ENCODE measurements at regions not wholly inside any gene's neighbourhood (a gene's known extent, or its start where the extent isn't known, plus 50 kb on each side); places are given as distances from the start of the nearest gene placed in this dataset.
A peak's percentile ranks its signal among the peaks of the same experiment; 100 is the strongest.

GRCh38 chr2:160917850-160918249 is 242.4 kb upstream of the TANK start:
- no peak overlapping the region for H3K4me3 ChIP-seq
- intact Hi-C loops (cut with DNase I; ENCODE audit: low total_unique reads): no loop called here
- H3K36me3 ChIP-seq: no peaks in the 10 kb centered on the region
- DNase-seq (ENCODE audit: low spot score in 2 of 2): no peak
- H3K9me3 ChIP-seq: no peaks in the 10 kb centered on the region
- H3K27me3 ChIP-seq: no peaks in the 10 kb centered on the region
- H3K4me1 ChIP-seq: no peaks in the 10 kb centered on the region
- H3K27ac ChIP-seq: no peak overlapping the region
- TF ChIP-seq POLR2AphosphoS5 (IDR thresholded peaks at IDR 0.05) (no peak), CTCF (IDR thresholded peaks at IDR 0.05) (no peak), POLR2A (IDR thresholded peaks at IDR 0.05) (no peak)

DNA sequence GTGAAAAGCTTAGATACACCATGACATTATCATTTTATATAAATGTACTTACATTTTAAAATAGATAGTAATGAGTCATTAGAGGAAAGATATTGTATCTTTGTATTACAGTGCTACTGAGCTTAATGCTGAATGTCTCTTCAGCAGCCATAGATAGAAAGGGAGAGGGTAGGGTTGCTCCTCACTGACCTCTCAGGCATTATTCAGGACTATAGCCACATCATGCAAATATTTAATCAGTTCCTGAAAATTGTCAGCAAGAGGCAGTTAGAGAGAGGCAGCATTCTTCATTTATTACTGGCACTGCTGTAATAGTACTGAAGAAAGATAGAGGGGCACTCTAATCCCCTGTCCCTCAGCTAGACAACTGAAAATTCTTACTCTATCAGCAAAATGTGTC is 242.0 kb upstream of the TANK start:
- no peak for DNase-seq (ENCODE audit: low spot score in 2 of 2)
- TF ChIP-seq CTCF (IDR thresholded peaks at IDR 0.05) (no peak), POLR2AphosphoS5 (IDR thresholded peaks at IDR 0.05) (no peak), POLR2A (IDR thresholded peaks at IDR 0.05) (no peak)
- H3K36me3 ChIP-seq: no peaks in the 10 kb centered on the region
- H3K27me3 ChIP-seq: no peaks in the 10 kb centered on the region
- no peak overlapping the region for H3K4me3 ChIP-seq
- intact Hi-C loops (cut with DNase I; ENCODE audit: low total_unique reads): no loop called here
- H3K9me3 ChIP-seq: no peaks in the 10 kb centered on the region
- no peak overlapping the region for H3K27ac ChIP-seq
- no peaks in the 10 kb centered on the region for H3K4me1 ChIP-seq

DNA sequence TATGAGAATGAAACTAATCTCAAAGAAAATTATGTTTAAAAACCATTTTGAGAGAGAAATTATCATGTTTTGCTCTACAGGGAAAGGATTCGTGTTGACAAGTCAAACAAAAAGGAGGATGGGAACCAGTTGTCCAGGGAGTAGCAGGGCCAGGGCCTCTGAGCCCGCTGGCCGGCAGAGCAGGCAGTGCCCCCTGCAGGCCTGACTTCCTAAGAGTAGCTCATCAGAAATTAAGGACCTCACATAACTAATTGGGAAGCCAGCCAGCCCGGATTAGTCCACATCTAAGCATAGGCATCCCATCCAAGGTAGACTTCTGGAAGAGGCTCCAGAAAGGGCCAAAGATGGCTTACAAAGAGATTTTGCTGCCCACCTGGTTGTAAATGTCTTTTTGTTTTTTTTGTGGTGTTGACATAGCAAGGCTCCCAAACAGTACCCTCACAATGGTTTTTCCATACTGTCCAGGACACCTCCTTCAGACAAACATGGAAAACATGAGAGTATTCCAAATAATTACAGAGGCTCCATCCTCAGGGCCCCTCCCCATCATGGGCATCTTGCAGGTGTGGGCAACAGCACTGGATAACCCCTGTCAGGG is 241.2 kb upstream of the TANK start:
- intact Hi-C loops (cut with DNase I; ENCODE audit: low total_unique reads): no loop called here
- TF ChIP-seq POLR2AphosphoS5 (IDR thresholded peaks at IDR 0.05): no peak
- peak in 2 of 3 donors; percentile 28 to 45 for TF ChIP-seq CTCF (IDR thresholded peaks at IDR 0.05)
- H3K36me3 ChIP-seq: no peaks in the 10 kb centered on the region
- H3K27me3 ChIP-seq: no peaks in the 10 kb centered on the region
- no peaks in the 10 kb centered on the region for H3K9me3 ChIP-seq
- peak in 1 of 2 donors; percentile 61 for DNase-seq (ENCODE audit: low spot score in 2 of 2)
- no peak overlapping the region for H3K4me3 ChIP-seq
- peak overlapping the region in 1 of 2 donors; percentile 77 for H3K27ac ChIP-seq
- no peaks in the 10 kb centered on the region for H3K4me1 ChIP-seq

DNA sequence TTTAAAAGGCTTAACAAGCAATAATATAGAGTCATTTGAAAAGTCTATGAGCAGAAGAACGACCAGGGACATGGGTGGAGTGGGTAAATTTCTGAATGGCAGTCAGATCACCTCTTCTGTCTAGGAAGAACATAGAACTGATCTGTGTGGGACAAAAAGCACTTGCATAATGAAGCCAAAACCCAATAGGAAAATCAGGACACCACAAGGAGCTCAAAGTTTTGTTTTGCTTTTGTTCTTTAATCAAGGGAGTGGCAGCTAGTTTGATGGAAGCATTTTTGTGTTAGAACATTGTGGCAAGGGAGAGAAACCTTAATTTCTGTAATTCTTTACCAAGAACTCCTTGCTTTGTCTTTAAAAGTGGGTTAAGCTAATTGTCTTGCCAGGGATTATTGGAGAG is 240.2 kb upstream of the TANK start:
- TF ChIP-seq POLR2A (IDR thresholded peaks at IDR 0.05): no peak
- TF ChIP-seq POLR2AphosphoS5 (IDR thresholded peaks at IDR 0.05): no peak
- TF ChIP-seq CTCF (IDR thresholded peaks at IDR 0.05): no peak
- Histone ChIP-seq H3K27me3 (no peaks in the 10 kb centered on the region), H3K4me3 (no peak overlapping the region), H3K36me3 (no peaks in the 10 kb centered on the region), H3K27ac (peak overlapping the region; percentile 70 to 77), H3K4me1 (no peaks in the 10 kb centered on the region), H3K9me3 (no peaks in the 10 kb centered on the region)
- intact Hi-C loops (cut with DNase I; ENCODE audit: low total_unique reads): no loop called here
- no peak for DNase-seq (ENCODE audit: low spot score in 2 of 2)

GRCh38 chr2:160920791-160921303 is 239.4 kb upstream of the TANK start:
- H3K27ac ChIP-seq: peak overlapping the region; percentile 70 to 77
- TF ChIP-seq POLR2A (IDR thresholded peaks at IDR 0.05) (no peak), CTCF (IDR thresholded peaks at IDR 0.05) (no peak), POLR2AphosphoS5 (IDR thresholded peaks at IDR 0.05) (no peak)
- peak overlapping the region in 1 of 3 donors; percentile 40 for H3K4me3 ChIP-seq
- no peaks in the 10 kb centered on the region for H3K4me1 ChIP-seq
- no peak for DNase-seq (ENCODE audit: low spot score in 2 of 2)
- H3K9me3 ChIP-seq: no peaks in the 10 kb centered on the region
- intact Hi-C loops (cut with DNase I; ENCODE audit: low total_unique reads): no loop called here
- H3K36me3 ChIP-seq: no peaks in the 10 kb centered on the region
- H3K27me3 ChIP-seq: no peaks in the 10 kb centered on the region

Measured in breast epithelium (tissue), 4 donors.